ENCODE measurements at regions not wholly inside any gene's neighbourhood (a gene's known extent, or its start where the extent isn't known, plus 50 kb on each side); places are given as distances from the start of the nearest gene placed in this dataset.

DNA sequence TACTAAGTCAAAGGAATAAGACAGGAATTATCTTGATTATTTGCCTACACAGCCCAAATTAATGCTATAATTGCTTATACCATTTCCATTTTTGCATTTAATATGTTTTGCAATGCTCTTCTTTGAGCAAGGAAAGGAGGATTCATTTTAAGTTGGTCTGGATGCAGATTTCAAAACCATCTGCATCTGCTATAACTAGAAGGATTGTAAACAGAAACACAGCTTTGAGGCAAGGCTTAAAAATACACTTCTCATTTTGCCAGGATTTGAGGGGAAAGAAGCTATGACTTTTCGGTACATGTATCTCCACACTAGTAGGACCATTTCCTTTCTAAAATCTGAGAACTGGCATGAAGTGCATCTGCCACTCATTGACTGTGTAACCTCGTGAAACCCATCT, 95.9 kb upstream of the MTNR1B start:
- no peak for DNase-seq
- Mint-ChIP-seq H3K36me3 (ENCODE audit: low read depth) (no peaks in the 10 kb centered on the region), H3K27ac (no peak overlapping the region), H3K4me3 (no peak overlapping the region), H3K27me3 (peaks cover 28% of the 10 kb centered on the region), H3K4me1 (no peaks in the 10 kb centered on the region)
- H3K9me3 ChIP-seq (ENCODE audit: control insufficient read depth, low read length, poor library complexity, severe bottlenecking), result no peaks in the 10 kb centered on the region
- ATAC-seq, result no peak

DNA sequence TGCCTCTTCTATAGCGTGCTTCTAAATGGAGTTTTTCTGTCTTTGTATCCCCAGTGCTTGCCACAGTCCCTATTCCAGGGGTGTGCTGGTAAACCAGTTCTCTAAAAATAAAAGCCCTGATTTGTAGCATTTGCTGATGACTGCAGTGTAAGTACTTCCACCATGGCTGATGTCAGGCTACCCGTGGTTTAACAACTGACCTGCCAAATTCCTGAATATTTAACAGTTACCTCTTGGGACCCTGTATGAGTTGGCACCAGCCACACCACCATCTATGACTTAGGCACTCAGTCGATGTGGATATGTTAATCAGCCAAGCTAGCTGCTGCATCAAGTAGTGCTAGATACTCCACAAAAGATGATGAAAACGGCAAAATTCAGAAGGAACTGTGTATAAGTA, 94.0 kb upstream of the MTNR1B start:
- Mint-ChIP-seq H3K27ac (no peak overlapping the region), H3K27me3 (peaks cover 23% of the 10 kb centered on the region), H3K4me1 (no peaks in the 10 kb centered on the region), H3K36me3 (ENCODE audit: low read depth) (no peaks in the 10 kb centered on the region), H3K4me3 (no peak overlapping the region)
- H3K9me3 ChIP-seq (ENCODE audit: control insufficient read depth, low read length, poor library complexity, severe bottlenecking), result no peaks in the 10 kb centered on the region
- DNase-seq (no peak), ATAC-seq (no peak)

- H3K9me3 ChIP-seq (ENCODE audit: control insufficient read depth, low read length, poor library complexity, severe bottlenecking), result no peaks in the 10 kb centered on the region
- no peak for DNase-seq
- no peaks in the 10 kb centered on the region for H3K36me3 Mint-ChIP-seq (ENCODE audit: low read depth)
- no peak for ATAC-seq
- H3K4me3 Mint-ChIP-seq, result no peak overlapping the region
- H3K27me3 Mint-ChIP-seq, result peaks cover 19% of the 10 kb centered on the region
- no peaks in the 10 kb centered on the region for H3K4me1 Mint-ChIP-seq
- no peak overlapping the region for H3K27ac Mint-ChIP-seq
Observed at GRCh38 chr11:92879086-92879485, 90.4 kb upstream of the MTNR1B start.

DNA sequence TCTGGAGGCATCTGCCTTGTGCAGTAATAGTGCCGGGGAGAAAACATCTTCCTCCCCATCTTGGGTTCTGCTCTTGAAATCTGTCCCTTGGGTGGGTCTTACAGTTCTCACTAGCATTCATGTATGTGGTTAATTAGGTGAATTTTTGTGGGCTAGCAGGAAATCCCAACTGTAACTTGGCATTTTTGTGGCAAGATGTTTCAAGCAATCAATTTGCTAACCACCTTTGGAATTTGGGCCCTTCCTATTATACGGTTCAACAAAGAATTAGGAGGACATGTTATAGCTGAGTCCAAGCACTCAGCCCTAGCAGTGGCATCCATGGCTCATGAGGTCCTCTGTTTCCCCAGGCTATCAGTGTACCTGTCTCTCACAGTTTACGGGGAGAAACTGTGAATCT, 89.1 kb upstream of the MTNR1B start:
- Mint-ChIP-seq H3K4me3 (no peak overlapping the region), H3K4me1 (no peaks in the 10 kb centered on the region), H3K36me3 (ENCODE audit: low read depth) (no peaks in the 10 kb centered on the region), H3K27ac (no peak overlapping the region), H3K27me3 (peaks cover 19% of the 10 kb centered on the region)
- no peaks in the 10 kb centered on the region for H3K9me3 ChIP-seq (ENCODE audit: control insufficient read depth, low read length, poor library complexity, severe bottlenecking)
- DNase-seq, result no peak
- no peak for ATAC-seq

- H3K27ac Mint-ChIP-seq, result no peak overlapping the region
- peaks cover 7% of the 10 kb centered on the region for H3K27me3 Mint-ChIP-seq
- no peaks in the 10 kb centered on the region for H3K9me3 ChIP-seq (ENCODE audit: control insufficient read depth, low read length, poor library complexity, severe bottlenecking)
- ATAC-seq (no peak), DNase-seq (no peak)
- no peak overlapping the region for H3K4me3 Mint-ChIP-seq
- H3K36me3 Mint-ChIP-seq (ENCODE audit: low read depth), result no peaks in the 10 kb centered on the region
- H3K4me1 Mint-ChIP-seq, result no peaks in the 10 kb centered on the region
Observed at GRCh38 chr11:92881940-92882450, 87.5 kb upstream of the MTNR1B start.

GRCh38 chr11:92882828-92883611, 86.4 kb upstream of the MTNR1B start:
- no peak for ATAC-seq

GRCh38 chr11:92885600-92885999, 83.9 kb upstream of the MTNR1B start:
- no peak for DNase-seq
- Mint-ChIP-seq H3K27ac (no peak overlapping the region), H3K27me3 (peaks cover 5% of the 10 kb centered on the region), H3K4me1 (no peaks in the 10 kb centered on the region), H3K36me3 (ENCODE audit: low read depth) (no peaks in the 10 kb centered on the region), H3K4me3 (no peak overlapping the region)
- H3K9me3 ChIP-seq (ENCODE audit: control insufficient read depth, low read length, poor library complexity, severe bottlenecking), result no peaks in the 10 kb centered on the region
- ATAC-seq, result no peak

More at GRCh38 chr11:92882828-92883611, 86.4 kb upstream of the MTNR1B start:
- Mint-ChIP-seq H3K36me3 (ENCODE audit: low read depth) (no peaks in the 10 kb centered on the region), H3K27ac (no peak overlapping the region), H3K4me3 (no peak overlapping the region), H3K27me3 (peaks cover 6% of the 10 kb centered on the region), H3K4me1 (no peaks in the 10 kb centered on the region)
- no peak for DNase-seq
- no peaks in the 10 kb centered on the region for H3K9me3 ChIP-seq (ENCODE audit: control insufficient read depth, low read length, poor library complexity, severe bottlenecking)

DNA sequence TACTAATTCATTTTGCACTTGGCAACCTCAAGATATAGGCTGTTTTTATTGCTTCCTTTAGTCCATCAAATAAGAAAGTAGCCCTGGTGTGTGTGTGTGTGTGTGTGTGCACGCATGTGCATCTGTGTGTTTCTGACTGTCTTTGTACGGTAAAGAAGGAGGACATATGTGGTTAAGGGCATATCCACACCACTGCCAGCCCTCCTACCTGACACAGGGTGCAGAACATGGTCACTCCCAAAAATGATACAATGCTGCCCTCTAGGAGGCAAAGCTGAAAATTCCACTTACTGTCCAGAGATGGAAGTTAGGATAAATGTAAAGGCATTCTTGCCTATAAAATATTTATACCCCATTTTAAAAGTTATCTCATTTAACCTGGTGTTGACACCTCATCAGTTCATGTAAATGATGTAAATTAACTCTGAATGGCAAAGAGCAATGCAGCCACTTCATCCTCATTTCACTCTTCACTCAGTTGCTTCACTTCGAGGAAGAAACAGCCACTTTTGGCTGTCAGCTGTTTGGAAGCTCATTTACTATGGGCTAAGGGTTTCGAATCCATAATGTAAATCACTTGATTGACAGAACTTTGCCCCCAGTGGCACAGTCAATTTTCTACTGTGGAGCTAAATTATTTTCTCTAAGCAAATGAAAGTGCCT, 83.1 kb upstream of the MTNR1B start:
- no peaks in the 10 kb centered on the region for H3K36me3 Mint-ChIP-seq (ENCODE audit: low read depth)
- H3K27ac Mint-ChIP-seq, result no peak overlapping the region
- no peak for DNase-seq
- peaks cover 5% of the 10 kb centered on the region for H3K27me3 Mint-ChIP-seq
- ATAC-seq, result no peak
- no peak overlapping the region for H3K4me3 Mint-ChIP-seq
- H3K9me3 ChIP-seq (ENCODE audit: control insufficient read depth, low read length, poor library complexity, severe bottlenecking), result no peaks in the 10 kb centered on the region
- no peaks in the 10 kb centered on the region for H3K4me1 Mint-ChIP-seq

GRCh38 chr11:92888696-92889095, 80.8 kb upstream of the MTNR1B start:
- Mint-ChIP-seq H3K4me1 (no peaks in the 10 kb centered on the region), H3K36me3 (ENCODE audit: low read depth) (no peaks in the 10 kb centered on the region), H3K27me3 (peaks cover 5% of the 10 kb centered on the region), H3K4me3 (no peak overlapping the region), H3K27ac (no peak overlapping the region)
- H3K9me3 ChIP-seq (ENCODE audit: control insufficient read depth, low read length, poor library complexity, severe bottlenecking), result no peaks in the 10 kb centered on the region
- ATAC-seq (no peak), DNase-seq (no peak)

DNA sequence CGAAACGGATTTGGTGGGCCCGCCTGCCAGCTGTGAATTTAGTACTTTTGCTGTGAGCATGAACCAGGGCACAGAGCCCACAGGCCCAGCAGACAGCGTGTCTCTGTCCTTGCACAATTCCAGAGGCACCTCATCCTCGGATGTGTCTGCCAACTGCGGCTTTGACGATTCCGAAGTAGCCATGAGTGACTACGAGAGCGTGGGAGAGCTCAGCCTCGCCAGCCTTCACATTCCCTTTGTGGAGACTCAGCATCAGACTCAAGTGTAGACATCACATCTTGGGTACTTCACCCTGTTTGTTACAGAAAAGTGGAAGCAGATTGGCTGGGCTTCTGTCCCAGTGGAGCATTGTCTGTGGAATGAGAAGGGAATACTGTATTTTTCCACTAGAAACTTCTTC, 78.6 kb upstream of the MTNR1B start:
- H3K9me3 ChIP-seq (ENCODE audit: control insufficient read depth, low read length, poor library complexity, severe bottlenecking), result no peaks in the 10 kb centered on the region
- Mint-ChIP-seq H3K36me3 (ENCODE audit: low read depth) (no peaks in the 10 kb centered on the region), H3K4me1 (no peaks in the 10 kb centered on the region), H3K27me3 (peaks cover 5% of the 10 kb centered on the region), H3K27ac (no peak overlapping the region), H3K4me3 (no peak overlapping the region)
- ATAC-seq, result no peak
- no peak for DNase-seq

GRCh38 chr11:92892802-92893684, 76.4 kb upstream of the MTNR1B start:
- Mint-ChIP-seq H3K27me3 (peaks cover 12% of the 10 kb centered on the region), H3K4me1 (no peaks in the 10 kb centered on the region), H3K4me3 (no peak overlapping the region), H3K36me3 (ENCODE audit: low read depth) (no peaks in the 10 kb centered on the region), H3K27ac (no peak overlapping the region)
- no peaks in the 10 kb centered on the region for H3K9me3 ChIP-seq (ENCODE audit: control insufficient read depth, low read length, poor library complexity, severe bottlenecking)
- ATAC-seq, result no peak
- DNase-seq, result no peak

DNA sequence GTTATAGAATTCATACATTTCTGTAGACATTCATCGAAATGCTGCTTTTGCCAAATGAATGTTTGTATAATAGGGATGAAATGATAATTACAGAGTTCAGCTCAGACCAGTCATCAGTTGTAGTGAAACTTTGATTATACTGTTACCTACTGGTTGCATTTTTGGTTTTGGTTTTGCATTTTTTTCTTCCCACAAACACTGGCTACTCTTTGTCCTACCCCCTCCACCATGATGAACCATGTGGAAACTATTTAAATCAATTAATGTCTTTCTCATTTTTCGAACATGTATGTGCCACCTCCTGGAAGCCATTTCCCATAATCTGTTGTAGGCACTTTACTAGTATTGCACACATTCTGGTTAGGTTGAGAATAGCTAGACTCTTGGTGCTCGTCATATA, 75.3 kb upstream of the MTNR1B start:
- H3K27me3 Mint-ChIP-seq, result peaks cover 20% of the 10 kb centered on the region
- H3K4me1 Mint-ChIP-seq, result no peaks in the 10 kb centered on the region
- H3K9me3 ChIP-seq (ENCODE audit: control insufficient read depth, low read length, poor library complexity, severe bottlenecking), result no peaks in the 10 kb centered on the region
- H3K36me3 Mint-ChIP-seq (ENCODE audit: low read depth), result no peaks in the 10 kb centered on the region
- H3K27ac Mint-ChIP-seq, result no peak overlapping the region
- no peak overlapping the region for H3K4me3 Mint-ChIP-seq
- DNase-seq, result no peak
- ATAC-seq, result no peak

DNA sequence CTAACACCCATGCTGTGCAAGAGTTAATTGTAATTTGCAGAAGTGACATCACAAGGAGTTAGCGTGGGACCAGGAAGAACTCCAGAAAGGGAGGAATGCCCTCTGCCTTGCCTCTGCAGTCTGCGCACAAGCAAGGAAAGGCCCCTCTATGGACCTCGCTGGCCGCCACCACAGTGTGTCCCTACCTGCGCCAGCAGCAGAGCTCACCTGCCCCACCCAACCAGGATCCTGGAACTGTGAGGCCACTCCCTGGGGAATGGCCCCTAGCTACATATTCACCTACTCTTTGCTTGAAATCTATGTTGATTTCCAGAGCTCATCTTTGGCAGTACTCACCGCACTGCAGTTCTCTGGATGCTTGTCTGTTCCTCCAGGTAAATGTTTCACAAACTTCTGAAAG, 72.0 kb upstream of the MTNR1B start:
- Mint-ChIP-seq H3K4me3 (no peak overlapping the region), H3K4me1 (no peaks in the 10 kb centered on the region), H3K27me3 (peaks cover 38% of the 10 kb centered on the region), H3K27ac (no peak overlapping the region), H3K36me3 (ENCODE audit: low read depth) (no peaks in the 10 kb centered on the region)
- no peaks in the 10 kb centered on the region for H3K9me3 ChIP-seq (ENCODE audit: control insufficient read depth, low read length, poor library complexity, severe bottlenecking)
- DNase-seq (no peak), ATAC-seq (no peak)
